ENCODE measurements at regions not wholly inside any gene's neighbourhood (a gene's known extent, or its start where the extent isn't known, plus 50 kb on each side); places are given as distances from the start of the nearest gene placed in this dataset.

GRCh38 chr9:134223091-134223490, 58.7 kb upstream of the RNU6ATAC start:
- intact Hi-C loops (cut with micrococcal nuclease), result no loop called here
- Mint-ChIP-seq H3K4me3 (no peak overlapping the region), H3K27me3 (ENCODE audit: insufficient read depth) (no peaks in the 10 kb centered on the region), H3K27ac (no peak overlapping the region), H3K36me3 (ENCODE audit: low read depth) (no peaks in the 10 kb centered on the region), H3K9me3 (no peaks in the 10 kb centered on the region), H3K4me1 (ENCODE audit: low read depth) (no peaks in the 10 kb centered on the region)
- DNase-seq (ENCODE audit: low spot score), result no peak

GRCh38 chr9:134223591-134224122, 59.3 kb upstream of the RNU6ATAC start:
- H3K4me3 Mint-ChIP-seq, result no peak overlapping the region
- intact Hi-C loops (cut with micrococcal nuclease), result no loop called here
- no peaks in the 10 kb centered on the region for H3K36me3 Mint-ChIP-seq (ENCODE audit: low read depth)
- H3K27ac Mint-ChIP-seq, result no peak overlapping the region
- DNase-seq (ENCODE audit: low spot score), result no peak
- H3K9me3 Mint-ChIP-seq, result no peaks in the 10 kb centered on the region
- H3K4me1 Mint-ChIP-seq (ENCODE audit: low read depth), result no peaks in the 10 kb centered on the region
- H3K27me3 Mint-ChIP-seq (ENCODE audit: insufficient read depth), result no peaks in the 10 kb centered on the region

- Mint-ChIP-seq H3K27ac (no peak overlapping the region), H3K4me3 (no peak overlapping the region), H3K4me1 (ENCODE audit: low read depth) (no peaks in the 10 kb centered on the region), H3K27me3 (ENCODE audit: insufficient read depth) (no peaks in the 10 kb centered on the region), H3K36me3 (ENCODE audit: low read depth) (no peaks in the 10 kb centered on the region), H3K9me3 (no peaks in the 10 kb centered on the region)
- intact Hi-C loops (cut with micrococcal nuclease), result no loop called here
- DNase-seq (ENCODE audit: low spot score), result no peak
Observed at GRCh38 chr9:134224127-134224526, 59.8 kb upstream of the RNU6ATAC start.

GRCh38 chr9:134224567-134225093, 60.3 kb upstream of the RNU6ATAC start:
- DNase-seq (ENCODE audit: low spot score), result no peak
- H3K4me3 Mint-ChIP-seq, result no peak overlapping the region
- H3K27ac Mint-ChIP-seq, result no peak overlapping the region
- no peaks in the 10 kb centered on the region for H3K27me3 Mint-ChIP-seq (ENCODE audit: insufficient read depth)
- intact Hi-C loops (cut with micrococcal nuclease), result no loop called here
- no peaks in the 10 kb centered on the region for H3K36me3 Mint-ChIP-seq (ENCODE audit: low read depth)
- no peaks in the 10 kb centered on the region for H3K4me1 Mint-ChIP-seq (ENCODE audit: low read depth)
- no peaks in the 10 kb centered on the region for H3K9me3 Mint-ChIP-seq

GRCh38 chr9:134225186-134225585, 60.8 kb upstream of the RNU6ATAC start:
- intact Hi-C loops (cut with micrococcal nuclease), result no loop called here
- H3K9me3 Mint-ChIP-seq, result no peaks in the 10 kb centered on the region
- no peaks in the 10 kb centered on the region for H3K4me1 Mint-ChIP-seq (ENCODE audit: low read depth)
- H3K4me3 Mint-ChIP-seq, result no peak overlapping the region
- H3K36me3 Mint-ChIP-seq (ENCODE audit: low read depth), result no peaks in the 10 kb centered on the region
- H3K27ac Mint-ChIP-seq, result no peak overlapping the region
- DNase-seq (ENCODE audit: low spot score), result no peak
- H3K27me3 Mint-ChIP-seq (ENCODE audit: insufficient read depth), result no peaks in the 10 kb centered on the region

- H3K4me1 Mint-ChIP-seq (ENCODE audit: low read depth), result no peaks in the 10 kb centered on the region
- DNase-seq (ENCODE audit: low spot score), result no peak
- no peaks in the 10 kb centered on the region for H3K36me3 Mint-ChIP-seq (ENCODE audit: low read depth)
- no peak overlapping the region for H3K27ac Mint-ChIP-seq
- H3K4me3 Mint-ChIP-seq, result no peak overlapping the region
- H3K27me3 Mint-ChIP-seq (ENCODE audit: insufficient read depth), result no peaks in the 10 kb centered on the region
- intact Hi-C loops (cut with micrococcal nuclease), result no loop called here
- H3K9me3 Mint-ChIP-seq, result no peaks in the 10 kb centered on the region
Observed at GRCh38 chr9:134225816-134226215, 61.5 kb upstream of the RNU6ATAC start.

- no peaks in the 10 kb centered on the region for H3K36me3 Mint-ChIP-seq (ENCODE audit: low read depth)
- no peaks in the 10 kb centered on the region for H3K4me1 Mint-ChIP-seq (ENCODE audit: low read depth)
- DNase-seq (ENCODE audit: low spot score), result no peak
- H3K9me3 Mint-ChIP-seq, result no peaks in the 10 kb centered on the region
- no peak overlapping the region for H3K27ac Mint-ChIP-seq
- intact Hi-C loops (cut with micrococcal nuclease), result no loop called here
- no peaks in the 10 kb centered on the region for H3K27me3 Mint-ChIP-seq (ENCODE audit: insufficient read depth)
- H3K4me3 Mint-ChIP-seq, result no peak overlapping the region
Observed at GRCh38 chr9:134226221-134226930, 62.0 kb upstream of the RNU6ATAC start.

- DNase-seq (ENCODE audit: low spot score), result no peak
- H3K36me3 Mint-ChIP-seq (ENCODE audit: low read depth), result no peaks in the 10 kb centered on the region
- intact Hi-C loops (cut with micrococcal nuclease), result no loop called here
- no peaks in the 10 kb centered on the region for H3K4me1 Mint-ChIP-seq (ENCODE audit: low read depth)
- no peak overlapping the region for H3K27ac Mint-ChIP-seq
- no peak overlapping the region for H3K4me3 Mint-ChIP-seq
- no peaks in the 10 kb centered on the region for H3K9me3 Mint-ChIP-seq
- no peaks in the 10 kb centered on the region for H3K27me3 Mint-ChIP-seq (ENCODE audit: insufficient read depth)
Observed at GRCh38 chr9:134227451-134228411, 63.4 kb upstream of the RNU6ATAC start.

- H3K4me3 Mint-ChIP-seq, result no peak overlapping the region
- no peaks in the 10 kb centered on the region for H3K9me3 Mint-ChIP-seq
- no peak for DNase-seq (ENCODE audit: low spot score)
- H3K27ac Mint-ChIP-seq, result no peak overlapping the region
- intact Hi-C loops (cut with micrococcal nuclease), result no loop called here
- no peaks in the 10 kb centered on the region for H3K4me1 Mint-ChIP-seq (ENCODE audit: low read depth)
- H3K36me3 Mint-ChIP-seq (ENCODE audit: low read depth), result no peaks in the 10 kb centered on the region
- H3K27me3 Mint-ChIP-seq (ENCODE audit: insufficient read depth), result no peaks in the 10 kb centered on the region
Observed at GRCh38 chr9:134228649-134229048, 64.3 kb upstream of the RNU6ATAC start.

GRCh38 chr9:134229466-134230091, 65.2 kb upstream of the RNU6ATAC start:
- Mint-ChIP-seq H3K27me3 (ENCODE audit: insufficient read depth) (no peaks in the 10 kb centered on the region), H3K27ac (no peak overlapping the region), H3K4me1 (ENCODE audit: low read depth) (no peaks in the 10 kb centered on the region), H3K4me3 (no peak overlapping the region), H3K9me3 (no peaks in the 10 kb centered on the region), H3K36me3 (ENCODE audit: low read depth) (no peaks in the 10 kb centered on the region)
- DNase-seq (ENCODE audit: low spot score), result no peak
- intact Hi-C loops (cut with micrococcal nuclease), result no loop called here

GRCh38 chr9:134230092-134230941, 66.0 kb upstream of the RNU6ATAC start:
- DNase-seq (ENCODE audit: low spot score), result no peak
- no peak overlapping the region for H3K4me3 Mint-ChIP-seq
- H3K27me3 Mint-ChIP-seq (ENCODE audit: insufficient read depth), result no peaks in the 10 kb centered on the region
- H3K4me1 Mint-ChIP-seq (ENCODE audit: low read depth), result no peaks in the 10 kb centered on the region
- no peaks in the 10 kb centered on the region for H3K9me3 Mint-ChIP-seq
- no peak overlapping the region for H3K27ac Mint-ChIP-seq
- no peaks in the 10 kb centered on the region for H3K36me3 Mint-ChIP-seq (ENCODE audit: low read depth)
- intact Hi-C loops (cut with micrococcal nuclease), result no loop called here

- no peaks in the 10 kb centered on the region for H3K4me1 Mint-ChIP-seq (ENCODE audit: low read depth)
- intact Hi-C loops (cut with micrococcal nuclease), result no loop called here
- no peaks in the 10 kb centered on the region for H3K27me3 Mint-ChIP-seq (ENCODE audit: insufficient read depth)
- DNase-seq (ENCODE audit: low spot score), result no peak
- no peak overlapping the region for H3K27ac Mint-ChIP-seq
- H3K9me3 Mint-ChIP-seq, result no peaks in the 10 kb centered on the region
- H3K4me3 Mint-ChIP-seq, result no peak overlapping the region
- H3K36me3 Mint-ChIP-seq (ENCODE audit: low read depth), result no peaks in the 10 kb centered on the region
Observed at GRCh38 chr9:134230942-134231325, 66.6 kb upstream of the RNU6ATAC start.
